ENCODE measurements at regions not wholly inside any gene's neighbourhood (a gene's known extent, or its start where the extent isn't known, plus 50 kb on each side); places are given as distances from the start of the nearest gene placed in this dataset.

GRCh38 chr2:61619561-61619960 lies 81.4 kb upstream of the XPO1 start:
- no peak for TF ChIP-seq POLR2A (IDR thresholded peaks at IDR 0.05)
- TF ChIP-seq, protein P1, sequence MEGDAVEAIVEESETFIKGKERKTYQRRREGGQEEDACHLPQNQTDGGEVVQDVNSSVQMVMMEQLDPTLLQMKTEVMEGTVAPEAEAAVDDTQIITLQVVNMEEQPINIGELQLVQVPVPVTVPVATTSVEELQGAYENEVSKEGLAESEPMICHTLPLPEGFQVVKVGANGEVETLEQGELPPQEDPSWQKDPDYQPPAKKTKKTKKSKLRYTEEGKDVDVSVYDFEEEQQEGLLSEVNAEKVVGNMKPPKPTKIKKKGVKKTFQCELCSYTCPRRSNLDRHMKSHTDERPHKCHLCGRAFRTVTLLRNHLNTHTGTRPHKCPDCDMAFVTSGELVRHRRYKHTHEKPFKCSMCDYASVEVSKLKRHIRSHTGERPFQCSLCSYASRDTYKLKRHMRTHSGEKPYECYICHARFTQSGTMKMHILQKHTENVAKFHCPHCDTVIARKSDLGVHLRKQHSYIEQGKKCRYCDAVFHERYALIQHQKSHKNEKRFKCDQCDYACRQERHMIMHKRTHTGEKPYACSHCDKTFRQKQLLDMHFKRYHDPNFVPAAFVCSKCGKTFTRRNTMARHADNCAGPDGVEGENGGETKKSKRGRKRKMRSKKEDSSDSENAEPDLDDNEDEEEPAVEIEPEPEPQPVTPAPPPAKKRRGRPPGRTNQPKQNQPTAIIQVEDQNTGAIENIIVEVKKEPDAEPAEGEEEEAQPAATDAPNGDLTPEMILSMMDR (IDR thresholded peaks at IDR 0.05): no peak
